Muscle of arm (tissue), 1 donor: ENCODE measurements at regions not wholly inside any gene's neighbourhood (a gene's known extent, or its start where the extent isn't known, plus 50 kb on each side); places are given as distances from the start of the nearest gene placed in this dataset.

ENCODE experiments used
- DNase-seq: peaks from one replicate; pipeline ENCODE4 v3.0.0-alpha.2; 2013

- no peak for DNase-seq
Measured at GRCh38 chr11:10619131-10619680, 50.7 kb upstream of the LYVE1 start.

GRCh38 chr11:10618490-10618889 is 50.0 kb upstream of the LYVE1 start:
- no peak for DNase-seq
